HG02852 (cell line): ENCODE measurements at regions not wholly inside any gene's neighbourhood (a gene's known extent, or its start where the extent isn't known, plus 50 kb on each side); places are given as distances from the start of the nearest gene placed in this dataset.
"Not testable (repeated sequence)": the region's sequence is repeated elsewhere in the genome, so short reads cannot be mapped to it uniquely, and the experiment has no call there.

Experiments used
- ATAC-seq: cut with Tn5 transposase; IDR thresholded peaks from one replicate; pipeline ENCODE4 v1.9.1; 2021; ENCODE audit warnings: mild to moderate bottlenecking, moderate library complexity; ENCODE audit not compliant: unreplicated experiment

- ATAC-seq: no peak
These were observed 131.1 kb downstream of the SLC25A46 start for GRCh38 chr5:110869927-110870326.

GRCh38 chr5:110872200-110872599 lies 133.4 kb downstream of the SLC25A46 start:
- no peak for ATAC-seq

GRCh38 chr5:110872963-110873362 lies 134.2 kb downstream of the SLC25A46 start:
- ATAC-seq: no peak

GRCh38 chr5:110873773-110874437 lies 135.1 kb downstream of the SLC25A46 start:
- ATAC-seq: no peak

GRCh38 chr5:110875115-110875514 lies 136.3 kb downstream of the SLC25A46 start:
- ATAC-seq: not testable (repeated sequence)

GRCh38 chr5:110878115-110878514 lies 139.3 kb downstream of the SLC25A46 start:
- no peak for ATAC-seq

- no peak for ATAC-seq
These were observed 140.9 kb downstream of the SLC25A46 start for GRCh38 chr5:110879675-110880074.

GRCh38 chr5:110880413-110880812 lies 141.6 kb downstream of the SLC25A46 start:
- ATAC-seq: no peak

GRCh38 chr5:110884005-110884404 lies 145.2 kb downstream of the SLC25A46 start:
- ATAC-seq: no peak

GRCh38 chr5:110887170-110887569 lies 148.4 kb downstream of the SLC25A46 start:
- not testable (repeated sequence) for ATAC-seq

- ATAC-seq: not testable (repeated sequence)
These were observed 155.2 kb downstream of the SLC25A46 start for GRCh38 chr5:110893854-110894483.

- ATAC-seq: no peak
These were observed 156.0 kb downstream of the SLC25A46 start for GRCh38 chr5:110894805-110895204.

GRCh38 chr5:110896901-110897300 lies 158.1 kb downstream of the SLC25A46 start:
- ATAC-seq: no peak

- ATAC-seq: peak; percentile 92
These were observed 161.0 kb downstream of the SLC25A46 start for GRCh38 chr5:110899566-110900412.

- no peak for ATAC-seq
These were observed 162.0 kb downstream of the SLC25A46 start for GRCh38 chr5:110900829-110901228.

GRCh38 chr5:110903966-110904365 lies 165.2 kb downstream of the SLC25A46 start:
- no peak for ATAC-seq

- ATAC-seq: no peak
These were observed 162.7 kb upstream of the TSLP start for GRCh38 chr5:110908848-110909247.

- no peak for ATAC-seq
These were observed 162.1 kb upstream of the TSLP start for GRCh38 chr5:110909415-110909814.

- ATAC-seq: no peak
These were observed 161.6 kb upstream of the TSLP start for GRCh38 chr5:110909950-110910349.

- no peak for ATAC-seq
These were observed 158.3 kb upstream of the TSLP start for GRCh38 chr5:110913221-110913620.

GRCh38 chr5:110916381-110917049 lies 155.0 kb upstream of the TSLP start:
- ATAC-seq: peak; percentile 88
